Prostate gland (tissue), 2 donors: ENCODE measurements at regions not wholly inside any gene's neighbourhood (a gene's known extent, or its start where the extent isn't known, plus 50 kb on each side); places are given as distances from the start of the nearest gene placed in this dataset.

Experiments
- DNase-seq: peaks from one replicate; pipeline ENCODE4 v3.0.0-alpha.2; 2019; ENCODE audit warnings: low spot score
- H3K27ac ChIP-seq, 2 donors: fragments of 200-600 bp; sonication (generic); 2 replicates each; pipeline ENCODE4 v1.5.1; 2017 to 2019
- H3K27me3 ChIP-seq: fragments of 200-600 bp; sonication (generic); replicated peaks from 2 replicates; pipeline ENCODE4 v1.5.1; 2019; ENCODE audit not compliant: insufficient read depth
- H3K36me3 ChIP-seq, 2 donors: fragments of 200-600 bp; sonication (generic); 1 replicate in 1 of 2; 2 replicates in 1 of 2; pipeline versions ENCODE4 v1.5.1 to v1.8.1; 2017 to 2019
- H3K4me1 ChIP-seq: fragments of 200-600 bp; sonication (generic); replicated peaks from 2 replicates; pipeline ENCODE4 v1.5.1; 2019
- H3K4me3 ChIP-seq, 2 donors: fragments of 200-600 bp; sonication (generic); 2 replicates each; pipeline ENCODE4 v1.5.1; 2017 to 2019
- H3K9me3 ChIP-seq: fragments of 200-600 bp; sonication (generic); 2 replicates; pipeline ENCODE4 v1.5.1; 2017
- CTCF ChIP-seq, 4 experiments: fragments of 200-600 bp in 2 of 4; fragments of 450-650 bp in 2 of 4; sonication (generic) in 2 of 4; IDR thresholded peaks; 1 replicate in 3 of 4; 2 replicates in 1 of 4; pipeline ENCODE4 v1.5.1; 2016 to 2019; ENCODE audit warnings: antibody characterized with exemption in 4 of 4, mild to moderate bottlenecking in 2 of 4, moderate library complexity in 2 of 4
- POLR2A ChIP-seq: fragments of 450-650 bp; IDR thresholded peaks from one replicate; pipeline ENCODE4 v1.6.1; 2016; ENCODE audit warnings: antibody characterized with exemption, mild to moderate bottlenecking
- POLR2AphosphoS5 ChIP-seq: sonication (generic); formaldehyde crosslinking; IDR thresholded peaks from one replicate; pipeline ENCODE4 v1.6.1; 2017; ENCODE audit warnings: antibody characterized with exemption
- WGBS: methylation state at CpG from one replicate; pipeline ENCODE4 v1.1.5; 2018; 5-methylcytosine and 5-hydroxymethylcytosine counted together
- intact Hi-C: fragments of 100-400 bp; cut with DNase I; formaldehyde crosslinking; loops from one replicate; pipeline ENCODE4 v1.14.2; 2022

- Histone ChIP-seq H3K4me1 (no peaks in the 10 kb centered on the region), H3K4me3 (no peak overlapping the region), H3K9me3 (no peaks in the 10 kb centered on the region), H3K27me3 (no peaks in the 10 kb centered on the region), H3K36me3 (no peaks in the 10 kb centered on the region), H3K27ac (no peak overlapping the region)
- TF ChIP-seq POLR2AphosphoS5 (no peak), CTCF (IDR thresholded peaks at IDR 0.05) (no peak), POLR2A (no peak)
- WGBS: 91% methylated on average over 3 of the region's 3 CpGs
- intact Hi-C loops: no loop called here
- no peak for DNase-seq
These were observed 66.1 kb upstream of the ZDHHC17 start for GRCh38 chr12:76697849-76698248.

GRCh38 chr12:76698316-76698715 is 65.6 kb upstream of the ZDHHC17 start:
- 93% methylated on average over 1 of the region's 1 CpG for WGBS
- H3K36me3 ChIP-seq: no peaks in the 10 kb centered on the region
- no peak for DNase-seq
- no peaks in the 10 kb centered on the region for H3K9me3 ChIP-seq
- H3K4me3 ChIP-seq: no peak overlapping the region
- H3K27me3 ChIP-seq: no peaks in the 10 kb centered on the region
- H3K27ac ChIP-seq: no peak overlapping the region
- no peak for TF ChIP-seq POLR2A
- TF ChIP-seq CTCF (IDR thresholded peaks at IDR 0.05): no peak
- TF ChIP-seq POLR2AphosphoS5: no peak
- no peaks in the 10 kb centered on the region for H3K4me1 ChIP-seq
- intact Hi-C loops: no loop called here

- no peak overlapping the region for H3K27ac ChIP-seq
- WGBS: 45% methylated on average over 7 of the region's 7 CpGs
- no peaks in the 10 kb centered on the region for H3K9me3 ChIP-seq
- no peak for DNase-seq
- no peak for TF ChIP-seq CTCF (IDR thresholded peaks at IDR 0.05)
- no peak for TF ChIP-seq POLR2AphosphoS5
- no peak for TF ChIP-seq POLR2A
- H3K4me1 ChIP-seq: no peaks in the 10 kb centered on the region
- no peaks in the 10 kb centered on the region for H3K27me3 ChIP-seq
- H3K4me3 ChIP-seq: no peak overlapping the region
- no peaks in the 10 kb centered on the region for H3K36me3 ChIP-seq
- intact Hi-C loops: no loop called here
These were observed 64.9 kb upstream of the ZDHHC17 start for GRCh38 chr12:76698966-76699365.

GRCh38 chr12:76701690-76702089 is 62.2 kb upstream of the ZDHHC17 start:
- H3K36me3 ChIP-seq: no peaks in the 10 kb centered on the region
- whole genome bisulfite sequencing: 78% methylated on average over 1 of the region's 1 CpG
- no peak for TF ChIP-seq POLR2AphosphoS5

GRCh38 chr12:76702946-76703345 is 61.0 kb upstream of the ZDHHC17 start:
- no peak for DNase-seq
- WGBS: 95% methylated on average over 4 of the region's 4 CpGs
- TF ChIP-seq POLR2AphosphoS5 (no peak), POLR2A (no peak), CTCF (IDR thresholded peaks at IDR 0.05) (no peak)
- H3K27me3 ChIP-seq: no peaks in the 10 kb centered on the region
- H3K4me1 ChIP-seq: no peaks in the 10 kb centered on the region
- H3K9me3 ChIP-seq: no peaks in the 10 kb centered on the region
- H3K4me3 ChIP-seq: no peak overlapping the region
- intact Hi-C loops: no loop called here
- H3K36me3 ChIP-seq: no peaks in the 10 kb centered on the region
- no peak overlapping the region for H3K27ac ChIP-seq

More at GRCh38 chr12:76701690-76702089, 62.2 kb upstream of the ZDHHC17 start:
- Histone ChIP-seq H3K4me1 (no peaks in the 10 kb centered on the region), H3K27ac (no peak overlapping the region), H3K27me3 (no peaks in the 10 kb centered on the region), H3K4me3 (no peak overlapping the region), H3K9me3 (no peaks in the 10 kb centered on the region)
- no peak for DNase-seq
- intact Hi-C loops: no loop called here
